Neural crest cell (in vitro differentiated cells): ENCODE measurements at regions not wholly inside any gene's neighbourhood (a gene's known extent, or its start where the extent isn't known, plus 50 kb on each side); places are given as distances from the start of the nearest gene placed in this dataset.
A peak's percentile ranks its signal among the peaks of the same experiment; 100 is the strongest.

Experiments used
- DNase-seq: peaks from one replicate; pipeline ENCODE4 v3.0.0; 2021; ENCODE audit warnings: low read depth, mixed read lengths, low spot score
- H3K27ac Mint-ChIP-seq: one replicate; pipeline ENCODE4 v1.8.0; 2021; ENCODE audit warnings: mild to moderate bottlenecking, mixed read lengths; ENCODE audit not compliant: unreplicated experiment
- H3K27me3 Mint-ChIP-seq: 2 replicates; pipeline ENCODE4 v1.8.0; 2021; ENCODE audit warnings: low read depth, mild to moderate bottlenecking, mixed read lengths
- H3K36me3 Mint-ChIP-seq: 2 replicates; pipeline ENCODE4 v1.8.0; 2021; ENCODE audit warnings: low read depth, mild to moderate bottlenecking, mixed read lengths
- H3K4me1 Mint-ChIP-seq: 2 replicates; pipeline ENCODE4 v1.8.0; 2021; ENCODE audit warnings: mixed read lengths
- H3K4me3 Mint-ChIP-seq: one replicate; pipeline ENCODE4 v1.8.0; 2021; ENCODE audit warnings: mild to moderate bottlenecking, mixed read lengths
- H3K9me3 Mint-ChIP-seq: 2 replicates; pipeline ENCODE4 v1.8.0; 2021; ENCODE audit warnings: mixed read lengths
- CTCF ChIP-seq: fragments of 200-600 bp; sonication (generic); conservative IDR thresholded peaks from 2 replicates; pipeline ENCODE4 v1.5.0; 2021; ENCODE audit warnings: antibody characterized with exemption, mild to moderate bottlenecking

GRCh38 chr1:22275167-22275566 lies 132.3 kb upstream of the WNT4 start:
- no peaks in the 10 kb centered on the region for H3K4me1 Mint-ChIP-seq
- no peak for DNase-seq
- H3K27me3 Mint-ChIP-seq: peaks cover 33% of the 10 kb centered on the region
- peaks cover 3% of the 10 kb centered on the region for H3K9me3 Mint-ChIP-seq
- H3K36me3 Mint-ChIP-seq: no peaks in the 10 kb centered on the region
- no peak for TF ChIP-seq CTCF
- H3K27ac Mint-ChIP-seq: no peak overlapping the region
- H3K4me3 Mint-ChIP-seq: no peak overlapping the region

GRCh38 chr1:22275626-22276395 lies 132.9 kb upstream of the WNT4 start:
- peaks cover 33% of the 10 kb centered on the region for H3K27me3 Mint-ChIP-seq
- peaks cover 3% of the 10 kb centered on the region for H3K9me3 Mint-ChIP-seq
- H3K4me3 Mint-ChIP-seq: no peak overlapping the region
- H3K4me1 Mint-ChIP-seq: no peaks in the 10 kb centered on the region
- H3K27ac Mint-ChIP-seq: no peak overlapping the region
- peak; percentile 78 for TF ChIP-seq CTCF
- DNase-seq: peak; percentile 74
- H3K36me3 Mint-ChIP-seq: no peaks in the 10 kb centered on the region

DNA sequence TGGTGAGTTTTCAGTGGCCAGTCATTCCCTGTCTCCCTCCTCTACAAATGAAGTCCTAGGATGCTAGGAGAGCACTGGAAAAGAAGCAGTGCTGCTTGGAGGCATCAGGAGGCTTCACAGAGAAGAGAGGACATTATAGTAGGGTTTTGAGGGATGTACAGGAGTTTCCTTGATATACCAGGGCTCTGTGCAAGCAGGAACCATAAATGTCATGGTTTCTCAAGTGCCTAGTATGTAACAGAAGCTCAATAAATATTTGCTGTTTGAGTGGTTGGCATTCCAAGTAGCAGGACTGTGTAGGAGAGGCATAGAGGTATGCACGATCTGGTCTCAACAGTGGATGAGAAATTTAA lies 133.5 kb upstream of the WNT4 start:
- Mint-ChIP-seq H3K27me3 (peaks cover 33% of the 10 kb centered on the region), H3K27ac (no peak overlapping the region), H3K4me1 (no peaks in the 10 kb centered on the region), H3K36me3 (no peaks in the 10 kb centered on the region), H3K9me3 (peaks cover 3% of the 10 kb centered on the region), H3K4me3 (no peak overlapping the region)
- no peak for TF ChIP-seq CTCF
- DNase-seq: no peak

DNA sequence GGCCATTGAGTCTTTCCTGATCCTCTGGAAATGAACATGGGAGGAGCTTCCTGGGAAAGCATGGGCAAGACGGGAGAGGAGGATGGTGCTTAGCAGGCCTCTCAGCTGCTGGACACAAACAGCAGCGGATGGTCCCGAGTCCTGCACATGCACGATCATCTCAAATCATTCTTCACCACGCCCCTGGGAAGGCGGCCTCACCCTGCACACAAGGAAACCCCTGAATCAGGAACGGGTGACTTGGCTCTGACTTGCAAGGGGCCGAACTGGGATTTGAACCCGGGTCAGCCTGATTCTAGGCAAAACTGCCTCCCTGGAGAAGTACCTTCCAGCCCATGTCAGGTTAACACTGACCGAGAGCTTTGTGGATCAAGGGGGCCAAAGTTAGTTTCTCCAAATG lies 134.8 kb upstream of the WNT4 start:
- Mint-ChIP-seq H3K4me1 (no peaks in the 10 kb centered on the region), H3K27me3 (peaks cover 32% of the 10 kb centered on the region)
- no peak for TF ChIP-seq CTCF

DNA sequence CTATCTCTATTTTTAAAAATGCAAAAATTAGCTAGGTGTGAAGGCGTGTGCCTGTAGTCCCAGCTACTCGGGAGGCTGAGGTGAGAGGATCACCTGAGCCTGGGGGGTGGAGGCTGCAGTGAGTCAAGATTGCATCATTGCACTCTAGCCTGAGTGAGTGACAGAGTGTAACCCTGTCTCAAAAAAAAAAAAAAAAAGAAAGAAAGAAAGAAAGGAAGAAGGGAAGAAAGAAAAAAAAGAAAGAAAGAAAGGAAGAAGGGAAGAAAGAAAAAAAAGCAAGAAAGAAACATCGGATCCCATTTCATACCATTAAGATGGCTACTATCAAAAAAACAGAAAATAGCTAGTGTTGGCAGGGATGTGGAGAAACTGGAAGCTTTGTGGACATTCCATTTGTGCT lies 136.8 kb upstream of the WNT4 start:
- no peak for TF ChIP-seq CTCF
- peaks cover 26% of the 10 kb centered on the region for H3K27me3 Mint-ChIP-seq
- H3K9me3 Mint-ChIP-seq: peaks cover 6% of the 10 kb centered on the region
- H3K27ac Mint-ChIP-seq: no peak overlapping the region
- no peak for DNase-seq
- H3K4me1 Mint-ChIP-seq: no peaks in the 10 kb centered on the region
- H3K36me3 Mint-ChIP-seq: no peaks in the 10 kb centered on the region
- no peak overlapping the region for H3K4me3 Mint-ChIP-seq

More for the DNA sequence above, 134.8 kb upstream of the WNT4 start:
- Mint-ChIP-seq H3K27ac (no peak overlapping the region), H3K9me3 (peaks cover 3% of the 10 kb centered on the region), H3K4me3 (no peak overlapping the region), H3K36me3 (no peaks in the 10 kb centered on the region)
- no peak for DNase-seq
